ENCODE measurements at regions not wholly inside any gene's neighbourhood (a gene's known extent, or its start where the extent isn't known, plus 50 kb on each side); places are given as distances from the start of the nearest gene placed in this dataset.

- Histone ChIP-seq H3K4me3 (no peak overlapping the region), H3K79me2 (replicated peaks; ENCODE audit: insufficient read depth) (no peaks in the 10 kb centered on the region), H3K4me1 (ENCODE audit: insufficient read depth) (peaks cover 9% of the 10 kb centered on the region), H3K36me3 (ENCODE audit: insufficient read depth) (no peaks in the 10 kb centered on the region), H3F3A (replicated peaks; ENCODE audit: low read depth) (no peaks in the 10 kb centered on the region), H3K4me2 (no peak overlapping the region), H3K27ac (ENCODE audit: low read depth) (no peak overlapping the region), H2AFZ (no peak overlapping the region), H3K27me3 (ENCODE audit: insufficient read depth) (no peaks in the 10 kb centered on the region), H4K20me1 (replicated peaks; ENCODE audit: insufficient read depth) (no peaks in the 10 kb centered on the region), H3K9me2 (ENCODE audit: insufficient read depth) (no peaks in the 10 kb centered on the region; the same call in 1 of the 2 replicates)
- TF ChIP-seq REST (IDR thresholded peaks at IDR 0.05; ENCODE audit: unreplicated experiment) = no peak
- TF ChIP-seq ZNF462 (CRISPR knock-in tag; IDR thresholded peaks at IDR 0.05) = no peak
- no peak for TF ChIP-seq EZH2 (IDR thresholded peaks at IDR 0.05; ENCODE audit: low read depth, unreplicated experiment)
- no peak for TF ChIP-seq POLR2AphosphoS5 (IDR thresholded peaks at IDR 0.05; ENCODE audit: low read depth)
- TF ChIP-seq STAT1 (IDR thresholded peaks at IDR 0.05; ENCODE audit: unreplicated experiment) = no peak
- TF ChIP-seq NANOG (IDR thresholded peaks at IDR 0.05; ENCODE audit: borderline replicate concordance) = no peak
- no peak for TF ChIP-seq ZNF114 (CRISPR knock-in tag; IDR thresholded peaks at IDR 0.05)
- no peak for TF ChIP-seq CREB1 (CRISPR knock-in tag; IDR thresholded peaks at IDR 0.05; ENCODE audit: low read depth)
- no peak for TF ChIP-seq EZH2phosphoT487 (IDR thresholded peaks at IDR 0.05; ENCODE audit: unreplicated experiment)
- no peak for TF ChIP-seq ZNF331 (CRISPR knock-in tag; IDR thresholded peaks at IDR 0.05; ENCODE audit: low read depth)
- no peak for TF ChIP-seq JUNB (IDR thresholded peaks at IDR 0.05; ENCODE audit: unreplicated experiment)
- no peak for TF ChIP-seq CTCF (conservative IDR thresholded peaks at IDR 0.05; ENCODE audit: low read depth in 2 of 2)
- no peak for TF ChIP-seq ETS1 (IDR thresholded peaks at IDR 0.05)
- Mint-ChIP-seq H3K9me3 (no peaks in the 10 kb centered on the region; the same call in 1 of the 3 replicates), H3K4me3 (no peak overlapping the region), H3K27me3 (ENCODE audit: insufficient read depth, low read depth, poor library complexity) (no peaks in the 10 kb centered on the region), H3K27ac (no peak overlapping the region), H3K36me3 (ENCODE audit: low read depth) (no peaks in the 10 kb centered on the region), H3K4me1 (peaks cover 10% of the 10 kb centered on the region)
- no peak for DNase-seq (ENCODE audit: low spot score)
- ATAC-seq = no peak
Measured at GRCh38 chr6:155584006-155584405, 128.4 kb upstream of the NOX3 start.

All from GM23338 (cell line).